Heart left ventricle (tissue), 13 donors: ENCODE measurements at regions not wholly inside any gene's neighbourhood (a gene's known extent, or its start where the extent isn't known, plus 50 kb on each side); places are given as distances from the start of the nearest gene placed in this dataset.

Experiments
- CTCF ChIP-seq, 12 donors: fragments of 200-600 bp; sonication (generic) in 4 of 12; IDR thresholded peaks; one replicate each; pipeline versions ENCODE4 v1.5.0 to v1.8.0; 2018 to 2022; ENCODE audit warnings: antibody characterized with exemption in 12 of 12, mild to moderate bottlenecking in 5 of 12
- POLR2A ChIP-seq, 2 donors: fragments of 450-650 bp; IDR thresholded peaks; one replicate each; pipeline ENCODE4 v1.6.1; 2017; ENCODE audit warnings: antibody characterized with exemption in 2 of 2, mild to moderate bottlenecking in 2 of 2, moderate library complexity in 2 of 2
- donor health status: ischemic (EF 13 %, LVEDD 7.1; RV severe dilation, severe dysfunction).
- donor health status: DM: no; HTN: yes; CAD: no.
- donor health status: DM: no; HTN: no; CAD: no.
- donor health status: ischemic (EF 25% LVEDD 6.9; RV normal size, moderate dysfunction).
- donor health status: ischemic (EF 25% LVEDD 5.7; RV mildly dilated, moderate dysfunction).
- donor health status: ischemic (EF 35%, LVEDD 5.7; RV mildly dilated, moderate dysfunction).
- donor health status: nonischemic (EF 11% LVEDD 7.7; RV severe dilation, severe dysfunction).
- donor health status: DM: yes; HTN: yes; CAD: no.
- donor health status: PGD.
- donor health status: ischemic (EF 29% LVEDD 5.4; RV normal size, mild dysfunction).
- donor health status: nonischemic (EF 23%, LVEDD 6.1; RV moderate dilation, normal function).

- no peak for TF ChIP-seq CTCF (IDR thresholded peaks at IDR 0.05)
- TF ChIP-seq POLR2A (IDR thresholded peaks at IDR 0.05): no peak
Observed at GRCh38 chr22:26811647-26811992, 154.2 kb downstream of the MIAT start.
